ENCODE measurements at regions not wholly inside any gene's neighbourhood (a gene's known extent, or its start where the extent isn't known, plus 50 kb on each side); places are given as distances from the start of the nearest gene placed in this dataset.

DNA sequence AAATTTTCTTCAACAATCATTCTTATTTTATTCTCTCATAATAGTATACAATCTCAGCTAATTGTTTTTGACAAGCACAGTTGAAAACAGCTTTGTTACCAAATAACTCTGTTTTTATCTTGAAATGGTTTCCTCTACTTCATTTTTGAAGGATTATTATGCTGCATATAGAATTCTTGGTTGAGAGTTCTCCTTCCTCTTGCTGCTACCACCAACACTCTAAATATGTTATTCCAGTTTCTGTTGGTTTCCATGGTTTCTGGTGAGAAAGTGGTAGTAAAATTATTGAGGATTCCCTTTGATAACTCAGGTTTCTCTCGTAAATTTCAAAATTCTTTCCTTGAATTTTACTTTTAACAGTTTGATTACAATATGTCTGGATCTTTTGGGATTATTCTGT is 1725.9 kb downstream of the PCDH9 start:
- Histone ChIP-seq H3K27me3 (no peaks in the 10 kb centered on the region), H3K9me3 (ENCODE audit: low read depth) (no peaks in the 10 kb centered on the region), H3K27ac (no peak overlapping the region), H3K4me1 (ENCODE audit: insufficient read depth) (no peaks in the 10 kb centered on the region), H2AFZ (no peak overlapping the region), H3K4me3 (no peak overlapping the region), H3K79me2 (no peaks in the 10 kb centered on the region), H4K20me1 (ENCODE audit: insufficient read depth, poor library complexity, severe bottlenecking) (no peaks in the 10 kb centered on the region), H3K9me2 (replicated peaks; ENCODE audit: insufficient read depth) (no peaks in the 10 kb centered on the region), H3K4me2 (no peak overlapping the region), H3K36me3 (replicated peaks; ENCODE audit: insufficient read depth, low read depth) (no peaks in the 10 kb centered on the region)
- TF ChIP-seq EZH2phosphoT487 (IDR thresholded peaks at IDR 0.05; ENCODE audit: low read depth, severe bottlenecking, unreplicated experiment), result no peak
- no peak for TF ChIP-seq EZH2 (IDR thresholded peaks at IDR 0.05; ENCODE audit: borderline replicate concordance)
- TF ChIP-seq, protein P1, sequence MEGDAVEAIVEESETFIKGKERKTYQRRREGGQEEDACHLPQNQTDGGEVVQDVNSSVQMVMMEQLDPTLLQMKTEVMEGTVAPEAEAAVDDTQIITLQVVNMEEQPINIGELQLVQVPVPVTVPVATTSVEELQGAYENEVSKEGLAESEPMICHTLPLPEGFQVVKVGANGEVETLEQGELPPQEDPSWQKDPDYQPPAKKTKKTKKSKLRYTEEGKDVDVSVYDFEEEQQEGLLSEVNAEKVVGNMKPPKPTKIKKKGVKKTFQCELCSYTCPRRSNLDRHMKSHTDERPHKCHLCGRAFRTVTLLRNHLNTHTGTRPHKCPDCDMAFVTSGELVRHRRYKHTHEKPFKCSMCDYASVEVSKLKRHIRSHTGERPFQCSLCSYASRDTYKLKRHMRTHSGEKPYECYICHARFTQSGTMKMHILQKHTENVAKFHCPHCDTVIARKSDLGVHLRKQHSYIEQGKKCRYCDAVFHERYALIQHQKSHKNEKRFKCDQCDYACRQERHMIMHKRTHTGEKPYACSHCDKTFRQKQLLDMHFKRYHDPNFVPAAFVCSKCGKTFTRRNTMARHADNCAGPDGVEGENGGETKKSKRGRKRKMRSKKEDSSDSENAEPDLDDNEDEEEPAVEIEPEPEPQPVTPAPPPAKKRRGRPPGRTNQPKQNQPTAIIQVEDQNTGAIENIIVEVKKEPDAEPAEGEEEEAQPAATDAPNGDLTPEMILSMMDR (IDR thresholded peaks at IDR 0.05; ENCODE audit: poor library complexity), result no peak
- 91% methylated on average over 1 of the region's 1 CpG for WGBS (ENCODE audit: low lambda C conversion rate, missing lambda C conversion rate)
- DNase-seq (ENCODE audit: low spot score), result no peak

DNA sequence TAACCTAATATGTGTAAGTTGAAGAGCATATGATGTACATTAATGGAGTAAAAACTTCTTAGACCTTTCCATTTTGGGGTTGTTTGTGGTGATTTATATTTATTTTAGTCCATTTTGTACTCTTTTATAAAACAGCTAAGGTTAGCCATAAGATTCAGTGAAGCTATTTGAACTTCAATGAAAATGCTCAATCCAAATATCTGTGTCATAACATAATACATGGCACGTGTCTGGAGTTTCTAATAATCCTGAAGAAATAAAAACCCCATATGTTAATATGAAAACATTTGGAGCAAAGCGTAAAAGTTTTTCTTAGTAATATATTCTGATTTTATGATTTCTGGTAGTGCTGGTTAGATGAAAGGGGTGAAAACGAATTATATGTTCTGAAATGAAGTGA is 1729.7 kb downstream of the PCDH9 start:
- Histone ChIP-seq H3K4me3 (no peak overlapping the region), H3K27me3 (no peaks in the 10 kb centered on the region), H3K4me1 (ENCODE audit: insufficient read depth) (no peaks in the 10 kb centered on the region), H3K9me2 (replicated peaks; ENCODE audit: insufficient read depth) (no peaks in the 10 kb centered on the region), H3K36me3 (replicated peaks; ENCODE audit: insufficient read depth, low read depth) (no peaks in the 10 kb centered on the region), H3K79me2 (no peaks in the 10 kb centered on the region), H4K20me1 (ENCODE audit: insufficient read depth, poor library complexity, severe bottlenecking) (no peaks in the 10 kb centered on the region), H3K9me3 (ENCODE audit: low read depth) (no peaks in the 10 kb centered on the region), H2AFZ (no peak overlapping the region), H3K27ac (no peak overlapping the region), H3K4me2 (no peak overlapping the region)
- WGBS (ENCODE audit: low lambda C conversion rate, missing lambda C conversion rate), result 75% methylated on average over 3 of the region's 3 CpGs
- no peak for TF ChIP-seq EZH2 (IDR thresholded peaks at IDR 0.05; ENCODE audit: borderline replicate concordance)
- no peak for TF ChIP-seq EZH2phosphoT487 (IDR thresholded peaks at IDR 0.05; ENCODE audit: low read depth, severe bottlenecking, unreplicated experiment)
- TF ChIP-seq, protein P1 (IDR thresholded peaks at IDR 0.05; ENCODE audit: poor library complexity), result no peak
- DNase-seq (ENCODE audit: low spot score), result no peak

DNA sequence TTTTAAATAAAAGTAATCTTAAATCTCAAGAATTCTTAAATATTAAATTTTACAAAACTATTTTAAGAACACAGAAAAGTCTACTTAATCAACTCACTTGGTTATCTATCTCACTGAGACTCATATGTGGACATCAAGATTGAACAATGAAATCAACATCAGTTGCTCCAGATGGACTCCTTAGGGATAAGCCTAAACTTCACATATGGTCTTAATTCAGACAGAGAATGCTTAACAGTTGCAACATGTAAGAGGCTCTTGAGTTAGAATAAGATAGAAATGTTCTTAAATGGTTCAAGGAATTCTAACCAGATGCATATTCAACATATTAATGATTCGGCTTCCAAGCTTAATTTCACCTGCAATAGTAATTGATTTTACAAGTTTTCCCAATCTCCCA is 1730.9 kb downstream of the PCDH9 start:
- 92% methylated on average over 1 of the region's 1 CpG for WGBS (ENCODE audit: low lambda C conversion rate, missing lambda C conversion rate)
- no peak for DNase-seq (ENCODE audit: low spot score)

More for the DNA sequence above, 1730.9 kb downstream of the PCDH9 start:
- no peak overlapping the region for H3K27ac ChIP-seq
- H2AFZ ChIP-seq, result no peak overlapping the region
- TF ChIP-seq EZH2 (IDR thresholded peaks at IDR 0.05; ENCODE audit: borderline replicate concordance), result no peak
- TF ChIP-seq, protein P1 (IDR thresholded peaks at IDR 0.05; ENCODE audit: poor library complexity), result no peak
- no peak for TF ChIP-seq EZH2phosphoT487 (IDR thresholded peaks at IDR 0.05; ENCODE audit: low read depth, severe bottlenecking, unreplicated experiment)
- H3K9me3 ChIP-seq (ENCODE audit: low read depth), result no peaks in the 10 kb centered on the region
- H3K9me2 ChIP-seq (replicated peaks; ENCODE audit: insufficient read depth), result no peaks in the 10 kb centered on the region
- no peaks in the 10 kb centered on the region for H4K20me1 ChIP-seq (ENCODE audit: insufficient read depth, poor library complexity, severe bottlenecking)
- no peak overlapping the region for H3K4me2 ChIP-seq
- no peaks in the 10 kb centered on the region for H3K36me3 ChIP-seq (replicated peaks; ENCODE audit: insufficient read depth, low read depth)
- no peaks in the 10 kb centered on the region for H3K4me1 ChIP-seq (ENCODE audit: insufficient read depth)
- H3K4me3 ChIP-seq, result no peak overlapping the region
- H3K27me3 ChIP-seq, result no peaks in the 10 kb centered on the region
- no peaks in the 10 kb centered on the region for H3K79me2 ChIP-seq

All from hepatocyte (in vitro differentiated cells).